ENCODE measurements at regions not wholly inside any gene's neighbourhood (a gene's known extent, or its start where the extent isn't known, plus 50 kb on each side); places are given as distances from the start of the nearest gene placed in this dataset.
A peak's percentile ranks its signal among the peaks of the same experiment; 100 is the strongest.
"Not testable (repeated sequence)": the region's sequence is repeated elsewhere in the genome, so short reads cannot be mapped to it uniquely, and the experiment has no call there.

- ChIA-PET POLR2A (no interaction called here), CTCF (interaction anchor here (1.3 to 2.2 kb wide), 5 partner anchors 13 to 1360 kb away, joined by 3 to 7 read pairs (median 3); no protein-coding TSS in a partner anchor)
- WGBS (ENCODE audit: insufficient coverage) = 86% methylated on average over 1 of the region's 2 CpGs
- Histone ChIP-seq H3K4me1 (ENCODE audit: control extremely low read depth in 1 of 4, control insufficient read depth in 4 of 4, insufficient read depth in 4 of 4, low read length in 3 of 4) (no peaks in the 10 kb centered on the region), H3K9me3 (ENCODE audit: control extremely low read depth in 1 of 5, control insufficient read depth in 4 of 5, insufficient read depth in 2 of 5, low read depth in 1 of 5, low read length in 4 of 5) (no peaks in the 10 kb centered on the region), H3K27me3 (replicated peaks in 2 of 5; ENCODE audit: control insufficient read depth in 4 of 5, insufficient read depth in 5 of 5, low read length in 4 of 5) (no peaks in the 10 kb centered on the region), H3K4me3 (ENCODE audit: control insufficient read depth in 1 of 7, extremely low read depth in 1 of 7, insufficient read depth in 4 of 7, low read depth in 2 of 7, low read length in 6 of 7) (no peak overlapping the region), H3K36me3 (ENCODE audit: control insufficient read depth in 4 of 4, insufficient read depth in 4 of 4, low read length in 3 of 4) (no peaks in the 10 kb centered on the region), H3K27ac (ENCODE audit: insufficient read depth in 1 of 2, low read depth in 1 of 2, low read length in 2 of 2, poor library complexity in 1 of 2, severe bottlenecking in 2 of 2) (no peak overlapping the region)
- peak; percentile 1 to 16 (median 11) for DNase-seq
Measured at GRCh38 chr18:2223849-2224248, 347.5 kb downstream of the METTL4 start.

GRCh38 chr18:2236232-2236631 lies 335.1 kb downstream of the METTL4 start:
- Histone ChIP-seq H3K27me3 (replicated peaks in 2 of 5; ENCODE audit: control insufficient read depth in 4 of 5, insufficient read depth in 5 of 5, low read length in 4 of 5) (no peaks in the 10 kb centered on the region), H3K36me3 (ENCODE audit: control insufficient read depth in 4 of 4, insufficient read depth in 4 of 4, low read length in 3 of 4) (no peaks in the 10 kb centered on the region), H3K27ac (ENCODE audit: insufficient read depth in 1 of 2, low read depth in 1 of 2, low read length in 2 of 2, poor library complexity in 1 of 2, severe bottlenecking in 2 of 2) (no peak overlapping the region), H3K4me3 (ENCODE audit: control insufficient read depth in 1 of 7, extremely low read depth in 1 of 7, insufficient read depth in 4 of 7, low read depth in 2 of 7, low read length in 6 of 7) (no peak overlapping the region), H3K9me3 (ENCODE audit: control extremely low read depth in 1 of 5, control insufficient read depth in 4 of 5, insufficient read depth in 2 of 5, low read depth in 1 of 5, low read length in 4 of 5) (no peaks in the 10 kb centered on the region), H3K4me1 (ENCODE audit: control extremely low read depth in 1 of 4, control insufficient read depth in 4 of 4, insufficient read depth in 4 of 4, low read length in 3 of 4) (no peaks in the 10 kb centered on the region)
- POLR2A ChIA-PET = no interaction called here
- CTCF ChIA-PET = interaction anchor here (0.9 to 1.2 kb wide), 2 partner anchors 10 to 12 kb away, joined by 3 to 4 read pairs; no protein-coding TSS in a partner anchor
- WGBS (ENCODE audit: insufficient coverage) = 80% methylated on average over 2 of the region's 2 CpGs
- DNase-seq = peak in 1 of 3 donors; percentile 22

GRCh38 chr18:2237706-2238105 lies 333.6 kb downstream of the METTL4 start:
- Histone ChIP-seq H3K36me3 (ENCODE audit: control insufficient read depth in 4 of 4, insufficient read depth in 4 of 4, low read length in 3 of 4) (no peaks in the 10 kb centered on the region), H3K4me3 (ENCODE audit: control insufficient read depth in 1 of 7, extremely low read depth in 1 of 7, insufficient read depth in 4 of 7, low read depth in 2 of 7, low read length in 6 of 7) (no peak overlapping the region), H3K9me3 (ENCODE audit: control extremely low read depth in 1 of 5, control insufficient read depth in 4 of 5, insufficient read depth in 2 of 5, low read depth in 1 of 5, low read length in 4 of 5) (no peaks in the 10 kb centered on the region), H3K27me3 (replicated peaks in 2 of 5; ENCODE audit: control insufficient read depth in 4 of 5, insufficient read depth in 5 of 5, low read length in 4 of 5) (no peaks in the 10 kb centered on the region), H3K27ac (ENCODE audit: insufficient read depth in 1 of 2, low read depth in 1 of 2, low read length in 2 of 2, poor library complexity in 1 of 2, severe bottlenecking in 2 of 2) (no peak overlapping the region), H3K4me1 (ENCODE audit: control extremely low read depth in 1 of 4, control insufficient read depth in 4 of 4, insufficient read depth in 4 of 4, low read length in 3 of 4) (no peaks in the 10 kb centered on the region)
- CTCF ChIA-PET = no interaction called here
- POLR2A ChIA-PET = no interaction called here
- WGBS (ENCODE audit: insufficient coverage) = 87% methylated on average over 5 of the region's 7 CpGs
- DNase-seq = no peak

- WGBS (ENCODE audit: insufficient coverage) = 92% methylated on average over 4 of the region's 4 CpGs
- H3K27ac ChIP-seq (ENCODE audit: insufficient read depth in 1 of 2, low read depth in 1 of 2, low read length in 2 of 2, poor library complexity in 1 of 2, severe bottlenecking in 2 of 2) = no peak overlapping the region
- H3K4me3 ChIP-seq (ENCODE audit: control insufficient read depth in 1 of 7, extremely low read depth in 1 of 7, insufficient read depth in 4 of 7, low read depth in 2 of 7, low read length in 6 of 7) = no peak overlapping the region
- no peaks in the 10 kb centered on the region for H3K9me3 ChIP-seq (ENCODE audit: control extremely low read depth in 1 of 5, control insufficient read depth in 4 of 5, insufficient read depth in 2 of 5, low read depth in 1 of 5, low read length in 4 of 5)
- H3K27me3 ChIP-seq (replicated peaks in 2 of 5; ENCODE audit: control insufficient read depth in 4 of 5, insufficient read depth in 5 of 5, low read length in 4 of 5) = peaks cover 0 to 2% (median 0%) of the 10 kb centered on the region in 5 experiments
- no peaks in the 10 kb centered on the region for H3K36me3 ChIP-seq (ENCODE audit: control insufficient read depth in 4 of 4, insufficient read depth in 4 of 4, low read length in 3 of 4)
- DNase-seq = no peak
- ChIA-PET POLR2A (no interaction called here), CTCF (interaction anchor here (1.6 kb wide), 1 partner anchor 17 kb away, joined by 3 read pairs; no protein-coding TSS in a partner anchor)
- H3K4me1 ChIP-seq (ENCODE audit: control extremely low read depth in 1 of 4, control insufficient read depth in 4 of 4, insufficient read depth in 4 of 4, low read length in 3 of 4) = no peaks in the 10 kb centered on the region
Measured at GRCh38 chr18:2240311-2240705, 331.0 kb downstream of the METTL4 start.

GRCh38 chr18:2244641-2245040 lies 326.7 kb downstream of the METTL4 start:
- CTCF ChIA-PET = no interaction called here
- Histone ChIP-seq H3K9me3 (ENCODE audit: control extremely low read depth in 1 of 5, control insufficient read depth in 4 of 5, insufficient read depth in 2 of 5, low read depth in 1 of 5, low read length in 4 of 5) (no peaks in the 10 kb centered on the region), H3K4me1 (ENCODE audit: control extremely low read depth in 1 of 4, control insufficient read depth in 4 of 4, insufficient read depth in 4 of 4, low read length in 3 of 4) (no peaks in the 10 kb centered on the region), H3K36me3 (ENCODE audit: control insufficient read depth in 4 of 4, insufficient read depth in 4 of 4, low read length in 3 of 4) (no peaks in the 10 kb centered on the region), H3K4me3 (ENCODE audit: control insufficient read depth in 1 of 7, extremely low read depth in 1 of 7, insufficient read depth in 4 of 7, low read depth in 2 of 7, low read length in 6 of 7) (no peak overlapping the region), H3K27ac (ENCODE audit: insufficient read depth in 1 of 2, low read depth in 1 of 2, low read length in 2 of 2, poor library complexity in 1 of 2, severe bottlenecking in 2 of 2) (no peak overlapping the region), H3K27me3 (replicated peaks in 2 of 5; ENCODE audit: control insufficient read depth in 4 of 5, insufficient read depth in 5 of 5, low read length in 4 of 5) (peaks cover 0 to 2% (median 0%) of the 10 kb centered on the region in 5 experiments)
- DNase-seq = no peak
- POLR2A ChIA-PET = no interaction called here

- H3K27me3 ChIP-seq (replicated peaks in 2 of 5; ENCODE audit: control insufficient read depth in 4 of 5, insufficient read depth in 5 of 5, low read length in 4 of 5); H3K27ac ChIP-seq (ENCODE audit: insufficient read depth in 1 of 2, low read depth in 1 of 2, low read length in 2 of 2, poor library complexity in 1 of 2, severe bottlenecking in 2 of 2); POLR2A ChIA-PET; H3K4me3 ChIP-seq (ENCODE audit: control insufficient read depth in 1 of 7, extremely low read depth in 1 of 7, insufficient read depth in 4 of 7, low read depth in 2 of 7, low read length in 6 of 7); H3K4me1 ChIP-seq (ENCODE audit: control extremely low read depth in 1 of 4, control insufficient read depth in 4 of 4, insufficient read depth in 4 of 4, low read length in 3 of 4); H3K9me3 ChIP-seq (ENCODE audit: control extremely low read depth in 1 of 5, control insufficient read depth in 4 of 5, insufficient read depth in 2 of 5, low read depth in 1 of 5, low read length in 4 of 5); DNase-seq; H3K36me3 ChIP-seq (ENCODE audit: control insufficient read depth in 4 of 4, insufficient read depth in 4 of 4, low read length in 3 of 4); CTCF ChIA-PET: not testable (repeated sequence)
- WGBS (ENCODE audit: insufficient coverage) = 96% methylated on average over 7 of the region's 19 CpGs
Measured at GRCh38 chr18:2247101-2247500, 324.2 kb downstream of the METTL4 start.

GRCh38 chr18:2254977-2255376 lies 316.3 kb downstream of the METTL4 start:
- no peaks in the 10 kb centered on the region for H3K4me1 ChIP-seq (ENCODE audit: control extremely low read depth in 1 of 4, control insufficient read depth in 4 of 4, insufficient read depth in 4 of 4, low read length in 3 of 4)
- H3K27me3 ChIP-seq (replicated peaks in 2 of 5; ENCODE audit: control insufficient read depth in 4 of 5, insufficient read depth in 5 of 5, low read length in 4 of 5) = no peaks in the 10 kb centered on the region
- H3K27ac ChIP-seq (ENCODE audit: insufficient read depth in 1 of 2, low read depth in 1 of 2, low read length in 2 of 2, poor library complexity in 1 of 2, severe bottlenecking in 2 of 2) = no peak overlapping the region
- WGBS (ENCODE audit: insufficient coverage) = 100% methylated on average over 2 of the region's 3 CpGs
- ChIA-PET CTCF (no interaction called here), POLR2A (no interaction called here)
- no peak for DNase-seq
- peaks cover 0 to 2% (median 0%) of the 10 kb centered on the region in 5 experiments for H3K9me3 ChIP-seq (ENCODE audit: control extremely low read depth in 1 of 5, control insufficient read depth in 4 of 5, insufficient read depth in 2 of 5, low read depth in 1 of 5, low read length in 4 of 5)
- H3K4me3 ChIP-seq (ENCODE audit: control insufficient read depth in 1 of 7, extremely low read depth in 1 of 7, insufficient read depth in 4 of 7, low read depth in 2 of 7, low read length in 6 of 7) = no peak overlapping the region
- H3K36me3 ChIP-seq (ENCODE audit: control insufficient read depth in 4 of 4, insufficient read depth in 4 of 4, low read length in 3 of 4) = no peaks in the 10 kb centered on the region
